LNCaP clone FGC (cell line): ENCODE measurements at regions not wholly inside any gene's neighbourhood (a gene's known extent, or its start where the extent isn't known, plus 50 kb on each side); places are given as distances from the start of the nearest gene placed in this dataset.
"Not testable (repeated sequence)": the region's sequence is repeated elsewhere in the genome, so short reads cannot be mapped to it uniquely, and the experiment has no call there.

Experiments
- DNase-seq: peaks from one replicate; pipeline ENCODE4 v3.0.0-alpha.2; 2011; ENCODE audit warnings: low read depth
- H3K4me3 ChIP-seq: 2 replicates; pipeline ENCODE4 v1.5.1; 2011; ENCODE audit warnings: mild to moderate bottlenecking, low read depth, low read length, control low read depth
- CTCF ChIP-seq: IDR thresholded peaks from 2 replicates; pipeline ENCODE4 v1.5.1; 2012; ENCODE audit warnings: mild to moderate bottlenecking; ENCODE audit not compliant: control insufficient read depth, insufficient read depth; ENCODE audit errors: extremely low read depth

GRCh38 chr2:209307161-209308001 lies 116.5 kb upstream of the MAP2 start:
- H3K4me3 ChIP-seq = no peak overlapping the region
- DNase-seq = no peak
- TF ChIP-seq CTCF = no peak

- DNase-seq = no peak
- H3K4me3 ChIP-seq = no peak overlapping the region
These were observed 115.4 kb upstream of the MAP2 start for GRCh38 chr2:209308415-209308814.

GRCh38 chr2:209311948-209312347 lies 111.9 kb upstream of the MAP2 start:
- TF ChIP-seq CTCF = no peak

More at GRCh38 chr2:209308415-209308814, 115.4 kb upstream of the MAP2 start:
- TF ChIP-seq CTCF = no peak

GRCh38 chr2:209312450-209312849 lies 111.4 kb upstream of the MAP2 start:
- DNase-seq, H3K4me3 ChIP-seq: not testable (repeated sequence)

More at GRCh38 chr2:209311948-209312347, 111.9 kb upstream of the MAP2 start:
- no peak overlapping the region for H3K4me3 ChIP-seq
- no peak for DNase-seq

GRCh38 chr2:209314653-209315052 lies 109.2 kb upstream of the MAP2 start:
- no peak for DNase-seq
- TF ChIP-seq CTCF = no peak

GRCh38 chr2:209316141-209316540 lies 107.7 kb upstream of the MAP2 start:
- TF ChIP-seq CTCF = no peak
- DNase-seq = no peak
- no peak overlapping the region for H3K4me3 ChIP-seq

More at GRCh38 chr2:209314653-209315052, 109.2 kb upstream of the MAP2 start:
- H3K4me3 ChIP-seq = no peak overlapping the region

GRCh38 chr2:209321076-209321475 lies 102.8 kb upstream of the MAP2 start:
- H3K4me3 ChIP-seq = no peak overlapping the region
- no peak for DNase-seq
- TF ChIP-seq CTCF = no peak
